ENCODE measurements at regions not wholly inside any gene's neighbourhood (a gene's known extent, or its start where the extent isn't known, plus 50 kb on each side); places are given as distances from the start of the nearest gene placed in this dataset.

DNA sequence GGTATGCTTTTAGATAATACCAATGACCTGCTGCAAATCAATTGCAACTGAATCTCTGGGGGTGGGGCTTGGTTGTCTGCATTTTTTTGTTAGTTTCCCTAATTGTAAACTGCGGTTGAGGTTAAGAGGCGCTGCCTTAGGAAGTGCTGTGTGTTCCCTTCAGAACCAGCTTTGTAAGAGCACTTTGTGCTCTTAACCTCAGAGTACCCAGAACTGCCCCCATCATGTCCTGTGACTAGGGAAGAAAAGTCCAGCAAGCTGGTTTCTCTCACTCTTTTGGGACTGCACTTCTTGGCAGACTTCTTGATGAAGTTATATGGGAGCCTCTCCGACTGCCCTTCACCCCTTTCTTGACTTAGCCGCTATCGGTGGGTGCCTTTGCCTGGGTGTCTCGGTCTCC is 245.5 kb upstream of the CXCR4 start:
- Histone ChIP-seq H3K27ac (no peak overlapping the region), H3K4me3 (no peak overlapping the region), H3K4me1 (no peaks in the 10 kb centered on the region), H3K9me3 (peaks cover 3% of the 10 kb centered on the region; the same call in 1 of the 2 replicates), H3K27me3 (no peaks in the 10 kb centered on the region), H4K20me1 (no peaks in the 10 kb centered on the region), H3K36me3 (no peaks in the 10 kb centered on the region), H3K9ac (no peak overlapping the region), H3K4me2 (no peak overlapping the region)
- no peak for TF ChIP-seq Cebpa-rat (IDR thresholded peaks at IDR 0.05)

DNA sequence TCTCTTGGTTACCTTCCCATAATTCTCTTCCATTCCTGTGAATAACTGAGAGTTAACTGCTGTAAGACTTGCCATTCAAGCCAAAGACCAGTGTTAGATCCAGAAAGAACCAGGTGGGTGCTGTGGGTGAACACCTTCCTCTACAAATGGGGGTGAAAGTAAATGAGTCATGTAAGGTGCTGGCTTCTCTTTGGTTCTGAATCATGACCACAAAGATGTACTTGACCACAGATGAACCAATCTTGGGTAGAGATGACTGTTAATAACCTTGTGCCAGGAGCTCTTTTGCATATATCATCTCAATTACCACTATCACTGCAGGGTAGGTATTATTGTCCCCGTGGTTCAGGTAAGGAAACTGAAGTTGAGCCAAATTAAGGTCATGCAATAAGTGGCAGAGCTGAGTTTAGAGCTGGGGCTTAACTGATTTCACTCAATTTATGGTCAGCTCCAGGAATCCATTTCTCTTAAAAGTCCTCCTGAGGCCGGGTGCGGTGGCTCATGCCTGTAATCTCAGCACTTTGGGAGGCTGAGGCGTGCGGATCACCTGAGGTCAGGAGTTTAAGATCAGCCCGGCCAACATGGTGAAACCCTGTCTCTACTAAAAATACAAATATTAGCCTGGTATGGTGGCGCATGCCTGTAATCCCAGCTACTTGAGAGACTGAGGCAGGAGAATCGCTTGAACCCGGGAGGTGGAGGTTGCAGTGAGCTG is 244.9 kb upstream of the CXCR4 start:
- no peak overlapping the region for H3K4me3 ChIP-seq
- H3K27me3 ChIP-seq, result no peaks in the 10 kb centered on the region
- no peak overlapping the region for H3K4me2 ChIP-seq
- H3K9ac ChIP-seq, result no peak overlapping the region
- H3K9me3 ChIP-seq, result peaks cover 3% of the 10 kb centered on the region; the same call in 1 of the 2 replicates
- no peaks in the 10 kb centered on the region for H4K20me1 ChIP-seq
- H3K27ac ChIP-seq, result no peak overlapping the region
- H3K4me1 ChIP-seq, result no peaks in the 10 kb centered on the region
- no peaks in the 10 kb centered on the region for H3K36me3 ChIP-seq
- no peak for TF ChIP-seq Cebpa-rat (IDR thresholded peaks at IDR 0.05)

DNA sequence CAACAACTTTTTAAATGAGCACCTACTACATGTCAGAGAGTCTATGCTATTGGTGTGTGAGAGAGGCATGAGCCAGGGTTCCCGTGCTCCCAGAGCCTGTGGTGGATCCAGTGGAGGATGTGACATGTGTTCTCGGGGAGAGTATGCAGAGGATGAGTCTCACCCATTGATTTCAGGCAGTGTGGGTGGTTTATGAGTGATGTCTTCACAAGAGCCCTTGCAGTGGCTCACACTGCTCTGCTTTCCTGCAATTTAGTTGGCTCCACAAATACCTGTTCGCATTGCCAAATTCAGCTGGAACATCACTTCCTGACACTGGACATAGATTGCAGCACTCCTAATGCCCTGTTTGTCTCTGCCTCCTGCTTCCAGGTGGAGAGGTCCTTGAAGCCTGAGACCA is 243.6 kb upstream of the CXCR4 start:
- Histone ChIP-seq H3K27me3 (no peaks in the 10 kb centered on the region), H3K27ac (no peak overlapping the region), H3K9me3 (no peaks in the 10 kb centered on the region), H3K4me3 (no peak overlapping the region), H3K36me3 (no peaks in the 10 kb centered on the region), H3K4me1 (no peaks in the 10 kb centered on the region), H4K20me1 (no peaks in the 10 kb centered on the region), H3K4me2 (no peak overlapping the region), H3K9ac (no peak overlapping the region)
- no peak for TF ChIP-seq Cebpa-rat (IDR thresholded peaks at IDR 0.05)

DNA sequence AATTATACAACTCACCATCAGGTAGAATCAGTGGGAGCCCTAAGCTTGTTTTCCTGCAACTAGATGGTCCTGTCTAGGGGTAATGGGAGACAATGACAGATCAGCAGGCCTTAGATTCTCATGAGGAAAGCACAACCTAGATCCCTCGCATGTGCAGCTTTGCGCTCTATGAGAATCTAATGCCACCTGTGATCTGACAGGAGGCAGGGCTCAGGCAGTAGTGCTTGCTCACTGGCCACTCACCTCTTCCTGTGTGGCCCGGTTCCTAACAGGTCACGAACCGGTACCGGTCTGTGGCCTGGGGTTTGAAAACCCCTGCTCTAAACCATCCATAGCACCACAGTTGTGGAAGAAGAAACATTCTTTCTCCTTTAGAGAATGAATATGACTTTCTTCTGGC is 242.8 kb upstream of the CXCR4 start:
- Histone ChIP-seq H3K27me3 (no peaks in the 10 kb centered on the region), H3K4me1 (no peaks in the 10 kb centered on the region), H3K4me3 (no peak overlapping the region), H3K36me3 (no peaks in the 10 kb centered on the region), H3K27ac (no peak overlapping the region), H3K9ac (no peak overlapping the region), H3K4me2 (no peak overlapping the region), H3K9me3 (no peaks in the 10 kb centered on the region), H4K20me1 (no peaks in the 10 kb centered on the region)
- TF ChIP-seq Cebpa-rat (IDR thresholded peaks at IDR 0.05), result no peak

DNA sequence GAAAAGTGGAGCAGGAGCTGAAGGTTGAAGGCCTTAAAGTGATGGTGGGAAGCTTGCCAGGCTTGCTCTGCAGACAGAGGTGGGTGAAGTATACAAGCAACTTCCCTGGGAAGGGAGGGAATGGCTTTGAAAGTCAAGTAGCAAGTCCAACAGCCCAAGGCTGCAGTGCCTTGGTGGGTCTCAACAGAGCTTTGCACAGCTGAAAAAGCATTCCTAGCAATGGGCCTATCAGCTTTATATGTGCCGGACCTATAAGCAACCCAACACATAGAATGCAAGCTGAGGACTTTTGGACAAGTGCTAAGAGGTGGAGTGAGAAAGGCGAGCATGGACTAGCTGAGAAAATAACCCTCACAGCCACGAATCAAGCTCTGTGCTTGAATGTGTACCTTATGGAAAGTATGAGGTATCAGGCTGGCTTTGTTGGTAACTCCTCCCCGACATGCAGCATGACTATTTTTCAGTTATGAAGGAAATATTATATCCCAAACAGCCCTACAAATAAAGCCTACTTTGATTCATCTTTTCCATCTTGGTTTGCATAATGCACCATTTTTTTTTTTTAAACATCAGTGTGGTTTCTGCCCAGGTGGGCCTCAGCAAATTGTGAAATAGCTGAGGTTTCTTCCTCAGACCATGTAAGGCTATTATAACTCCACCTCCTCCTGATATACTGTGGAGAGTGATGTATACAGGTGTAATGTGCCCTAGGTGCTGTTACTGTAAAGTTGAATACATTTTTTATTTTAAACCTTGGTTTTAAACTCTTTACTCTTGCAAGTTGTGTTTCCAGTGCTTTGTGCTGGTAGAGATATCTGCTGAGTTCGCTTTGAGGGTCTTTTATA is 241.4 kb upstream of the CXCR4 start:
- H4K20me1 ChIP-seq, result no peaks in the 10 kb centered on the region
- H3K36me3 ChIP-seq, result no peaks in the 10 kb centered on the region
- no peaks in the 10 kb centered on the region for H3K27me3 ChIP-seq
- no peak overlapping the region for H3K9ac ChIP-seq
- no peak for TF ChIP-seq Cebpa-rat (IDR thresholded peaks at IDR 0.05)
- H3K9me3 ChIP-seq, result no peaks in the 10 kb centered on the region
- no peaks in the 10 kb centered on the region for H3K4me1 ChIP-seq
- H3K27ac ChIP-seq, result no peak overlapping the region
- no peak overlapping the region for H3K4me3 ChIP-seq
- H3K4me2 ChIP-seq, result no peak overlapping the region

DNA sequence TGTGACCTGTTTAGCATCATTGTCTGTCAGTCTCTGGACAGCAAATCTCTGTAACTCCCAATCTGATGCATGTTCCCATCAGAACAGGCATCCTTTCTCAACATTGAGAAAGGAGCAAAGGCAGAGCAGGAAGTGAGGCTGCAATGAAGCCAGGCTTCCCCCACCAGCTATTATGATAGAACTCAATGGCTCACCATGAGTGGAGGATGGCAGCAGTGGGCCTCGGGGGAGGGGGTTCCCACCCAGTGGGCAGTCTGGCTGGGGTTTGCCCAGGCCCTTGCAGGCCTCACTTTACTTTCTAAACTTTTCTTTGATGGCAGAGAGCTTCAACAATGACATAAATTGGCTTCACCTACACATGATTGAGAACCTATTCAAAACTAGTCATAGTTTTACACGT is 240.6 kb upstream of the CXCR4 start:
- H3K9ac ChIP-seq, result no peak overlapping the region
- H3K4me1 ChIP-seq, result no peaks in the 10 kb centered on the region
- H4K20me1 ChIP-seq, result no peaks in the 10 kb centered on the region
- no peaks in the 10 kb centered on the region for H3K9me3 ChIP-seq
- no peak overlapping the region for H3K27ac ChIP-seq
- H3K27me3 ChIP-seq, result no peaks in the 10 kb centered on the region
- H3K4me2 ChIP-seq, result no peak overlapping the region
- no peaks in the 10 kb centered on the region for H3K36me3 ChIP-seq
- TF ChIP-seq Cebpa-rat (IDR thresholded peaks at IDR 0.05), result no peak
- H3K4me3 ChIP-seq, result no peak overlapping the region

DNA sequence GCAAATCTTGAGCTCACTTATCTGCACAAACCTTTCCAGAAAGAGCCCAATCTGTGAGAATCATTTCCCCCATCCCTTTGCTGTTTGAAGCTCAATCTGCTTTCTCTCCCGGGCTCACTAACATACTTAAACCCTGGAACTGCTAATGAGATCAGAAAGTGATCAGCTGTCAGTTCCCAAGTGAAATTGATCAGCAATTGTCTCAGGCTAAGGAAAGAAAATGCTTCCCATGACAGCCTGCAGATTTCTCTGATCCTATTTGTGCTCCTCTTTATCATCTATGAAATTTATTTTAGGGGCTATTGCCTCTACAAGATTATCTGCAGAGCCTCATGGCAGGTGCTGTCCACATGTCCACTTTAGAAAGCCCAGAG is 239.0 kb upstream of the CXCR4 start:
- TF ChIP-seq Cebpa-rat (IDR thresholded peaks at IDR 0.05), result no peak
- H3K36me3 ChIP-seq, result no peaks in the 10 kb centered on the region
- H3K27me3 ChIP-seq, result no peaks in the 10 kb centered on the region

DNA sequence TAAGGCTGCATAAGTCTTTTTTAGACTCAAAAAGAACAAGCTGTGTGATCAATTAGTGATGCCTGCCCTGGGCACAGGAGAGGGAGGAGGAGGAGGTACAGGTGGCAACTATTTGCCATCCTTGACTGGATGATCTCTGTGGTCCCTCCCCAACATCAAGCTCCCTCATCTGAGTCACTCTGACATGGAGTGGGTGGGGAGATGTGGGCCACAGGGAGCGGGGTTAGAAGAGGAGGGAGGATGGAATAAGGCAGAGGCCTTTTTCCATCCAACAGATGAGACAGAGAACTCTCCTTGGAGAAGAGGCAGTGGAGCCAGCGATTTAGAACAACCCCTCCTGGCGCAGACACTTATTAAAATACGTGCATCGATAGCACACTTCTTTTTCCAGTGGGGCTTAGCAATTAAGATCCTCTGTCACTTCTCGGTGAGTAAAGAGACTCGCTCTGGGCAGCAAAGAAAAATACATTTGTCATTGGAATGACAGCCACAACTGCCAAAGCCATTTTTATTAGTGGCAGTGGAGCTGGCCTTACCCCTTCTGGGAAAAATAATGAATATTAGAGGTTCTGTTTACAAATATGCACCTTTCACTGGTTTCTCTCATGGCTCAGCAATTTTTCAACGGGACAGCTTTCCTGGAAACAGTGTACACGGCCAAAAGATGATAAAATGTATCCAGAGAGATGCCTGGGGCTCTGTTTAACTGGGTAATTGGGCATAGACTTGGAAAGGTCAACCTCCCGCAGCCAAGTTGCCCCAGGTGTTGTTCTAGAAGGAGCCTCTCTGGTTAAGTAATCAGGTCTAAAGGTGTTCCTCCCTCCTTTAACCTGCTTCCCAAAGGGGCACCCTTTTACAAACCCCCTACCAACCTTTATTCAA is 238.4 kb upstream of the CXCR4 start:
- Histone ChIP-seq H3K4me1 (no peaks in the 10 kb centered on the region), H3K36me3 (no peaks in the 10 kb centered on the region), H4K20me1 (no peaks in the 10 kb centered on the region), H3K27me3 (no peaks in the 10 kb centered on the region), H3K4me3 (no peak overlapping the region), H3K27ac (no peak overlapping the region), H3K9me3 (0 out of 2 replicates have a peak, but pooled peaks cover 2% of the 10 kb centered on the region), H3K9ac (no peak overlapping the region), H3K4me2 (no peak overlapping the region)
- no peak for TF ChIP-seq Cebpa-rat (IDR thresholded peaks at IDR 0.05)

More for the DNA sequence above, 239.0 kb upstream of the CXCR4 start:
- Histone ChIP-seq H3K4me1 (no peaks in the 10 kb centered on the region), H3K4me3 (no peak overlapping the region), H3K4me2 (no peak overlapping the region), H3K9me3 (no peaks in the 10 kb centered on the region), H4K20me1 (no peaks in the 10 kb centered on the region), H3K9ac (no peak overlapping the region), H3K27ac (no peak overlapping the region)

DNA sequence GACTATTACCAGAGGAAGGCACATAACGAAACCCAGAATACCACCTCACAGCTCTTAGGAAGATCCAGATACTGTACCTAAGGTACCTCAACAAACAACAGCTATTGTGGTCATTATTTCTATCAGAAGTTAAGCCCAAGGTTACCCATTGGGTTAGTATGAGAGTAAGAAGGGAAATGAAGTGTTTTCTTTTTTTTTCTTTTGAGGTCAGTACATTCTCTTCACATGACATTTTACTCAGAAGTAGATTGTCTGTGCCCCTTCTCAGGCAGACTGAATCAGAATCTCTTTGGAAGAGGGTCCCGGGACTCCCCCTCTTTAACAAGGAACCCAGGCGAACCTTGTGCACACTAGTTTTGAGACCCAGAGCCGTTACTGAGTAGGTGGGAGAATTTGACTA is 233.7 kb upstream of the CXCR4 start:
- Histone ChIP-seq H3K4me2 (no peak overlapping the region), H3K4me1 (no peaks in the 10 kb centered on the region), H3K9me3 (peaks cover 14% of the 10 kb centered on the region), H3K36me3 (no peaks in the 10 kb centered on the region), H4K20me1 (no peaks in the 10 kb centered on the region), H3K27me3 (no peaks in the 10 kb centered on the region), H3K27ac (no peak overlapping the region), H3K9ac (no peak overlapping the region), H3K4me3 (no peak overlapping the region)
- no peak for TF ChIP-seq Cebpa-rat (IDR thresholded peaks at IDR 0.05)
